DMS114 treated with DMSO at 0.1 percent for 48 hours (cell line): ENCODE measurements at regions not wholly inside any gene's neighbourhood (a gene's known extent, or its start where the extent isn't known, plus 50 kb on each side); places are given as distances from the start of the nearest gene placed in this dataset.

Experiments
- DNase-seq: peaks from one replicate; lab custom pipeline; 2025; ENCODE audit not compliant: unreplicated experiment; lab: John Stamatoyannopoulos, UW

DNA sequence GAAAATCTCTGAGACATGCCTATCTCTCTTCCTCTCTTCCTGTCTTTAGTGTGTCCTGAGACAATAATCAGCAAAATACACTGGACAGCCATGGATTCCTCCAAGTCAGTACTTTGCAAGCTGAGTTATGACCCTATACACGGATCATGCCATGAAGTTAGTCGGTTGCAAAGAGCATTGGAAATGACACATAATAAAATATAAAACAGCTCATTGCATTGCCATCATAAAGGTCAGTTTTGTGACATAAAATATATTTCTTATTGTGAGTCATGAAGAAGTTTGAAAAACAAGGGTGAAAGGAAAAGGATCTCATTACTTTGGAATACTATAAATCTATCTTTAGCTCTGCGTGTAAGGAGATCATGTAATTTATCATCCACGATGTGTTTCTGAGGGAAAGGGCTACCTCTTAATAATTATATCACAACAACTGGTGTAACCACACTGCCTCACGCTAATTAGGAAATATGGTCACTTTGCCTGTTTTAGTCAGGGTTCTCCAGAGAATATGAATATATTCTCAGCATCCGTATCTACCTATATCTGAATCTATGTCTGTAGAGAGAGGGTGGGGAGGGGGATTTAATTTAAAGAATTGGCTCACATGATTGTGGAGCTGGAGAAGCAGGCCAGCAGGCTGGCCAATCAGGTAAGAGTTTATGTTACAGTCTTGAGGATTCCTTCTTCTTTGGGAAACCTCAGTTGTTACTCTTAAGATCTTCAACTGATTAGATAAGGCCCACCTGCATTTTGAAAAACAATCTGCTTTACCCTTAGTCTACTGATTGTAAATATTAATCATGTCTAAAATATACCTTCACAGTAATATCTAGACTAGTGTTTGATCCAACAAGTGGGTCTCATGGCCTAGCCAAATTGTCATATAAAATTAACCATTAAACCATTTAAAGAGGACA is 198.8 kb downstream of the FAT3 start:
- no peak for DNase-seq

DNA sequence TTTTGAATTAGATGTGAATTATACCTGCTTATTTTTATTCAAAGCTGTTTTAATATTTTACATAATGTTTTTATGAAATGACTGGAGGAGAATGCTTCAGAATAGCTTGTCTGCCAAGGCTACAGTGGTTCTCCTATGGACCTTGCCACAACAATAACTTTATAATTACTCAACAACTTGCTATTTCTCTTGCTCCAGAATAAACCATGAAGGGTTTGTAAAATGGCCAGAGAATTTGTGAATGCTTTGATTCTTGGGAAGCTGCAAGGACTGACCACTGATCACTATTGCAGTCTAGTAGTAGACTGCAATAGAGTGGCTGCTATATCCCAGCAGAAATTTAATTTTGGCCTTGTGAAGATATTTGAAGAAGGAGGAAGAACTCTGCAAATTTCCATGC is 199.7 kb downstream of the FAT3 start:
- DNase-seq = no peak

- DNase-seq = no peak
Observed at GRCh38 chr11:92425127-92425526, 200.5 kb downstream of the FAT3 start.

GRCh38 chr11:92432515-92432914 is 207.9 kb downstream of the FAT3 start:
- DNase-seq = no peak

DNA sequence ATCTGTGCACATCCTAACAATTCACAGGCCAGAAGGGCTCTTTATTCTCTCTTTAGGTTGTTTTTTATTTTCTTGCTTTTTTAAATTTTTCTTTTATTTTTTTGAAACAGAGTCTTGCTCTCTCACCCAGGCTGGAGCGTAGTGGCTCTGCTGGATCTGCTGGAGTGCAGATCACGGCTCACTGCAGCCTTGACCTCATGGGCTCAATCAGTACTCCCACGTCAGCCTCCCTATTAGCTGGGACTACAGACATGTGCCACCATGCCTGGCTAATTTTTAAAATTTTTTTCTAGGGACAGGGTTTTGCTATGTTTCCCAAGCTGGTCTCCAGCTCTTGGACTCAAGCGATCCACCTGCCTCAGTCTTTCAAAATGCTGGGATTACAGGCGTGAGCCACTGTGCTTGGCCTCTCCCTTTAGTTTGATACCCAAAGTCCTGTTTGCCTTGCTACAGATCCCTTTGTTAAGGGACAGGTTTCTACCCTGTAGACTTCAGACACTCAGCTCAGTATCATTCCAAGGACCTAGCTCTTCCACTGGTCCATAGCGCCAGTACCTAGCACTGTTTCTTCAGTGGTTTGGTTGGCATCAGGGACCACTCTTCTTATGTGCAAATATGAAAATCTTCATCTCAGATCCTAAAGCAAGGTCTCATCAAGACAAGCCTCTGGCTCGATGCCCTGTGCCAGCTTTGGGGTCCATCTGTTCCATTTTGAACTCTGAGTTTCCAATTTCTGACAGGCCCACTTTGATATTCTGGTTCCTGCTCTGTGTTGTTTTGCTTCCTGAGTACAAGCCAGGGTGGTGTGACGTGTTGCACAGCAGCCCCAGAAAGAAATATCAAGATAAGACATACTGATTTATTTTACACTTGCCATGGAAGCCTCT is 211.7 kb downstream of the FAT3 start:
- DNase-seq = no peak

GRCh38 chr11:92439133-92439532 is 214.5 kb downstream of the FAT3 start:
- DNase-seq = no peak

- no peak for DNase-seq
Observed at GRCh38 chr11:92440701-92441442, 216.3 kb downstream of the FAT3 start.

- no peak for DNase-seq
Observed at GRCh38 chr11:92441443-92441726, 216.8 kb downstream of the FAT3 start.

DNA sequence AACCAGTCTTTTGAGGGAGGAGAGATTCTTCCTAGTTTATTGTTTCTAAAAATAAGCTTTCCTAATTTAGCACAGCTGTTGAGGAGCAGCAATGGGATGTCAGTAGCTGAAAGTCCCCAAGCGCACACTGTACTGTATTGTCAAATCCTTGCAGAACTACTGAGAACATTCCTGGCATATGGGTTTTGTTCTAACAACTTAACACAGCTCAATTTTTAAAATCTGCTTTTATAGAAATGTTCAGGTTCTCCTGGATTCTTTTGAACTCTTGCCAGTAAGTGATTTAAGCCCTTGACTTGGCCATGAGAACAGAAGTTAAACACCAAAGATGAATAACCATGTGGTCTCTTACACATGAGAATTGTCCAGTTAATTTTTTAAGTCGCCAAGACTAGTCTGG is 218.6 kb downstream of the FAT3 start:
- DNase-seq = no peak

- DNase-seq = no peak
Observed at GRCh38 chr11:92447586-92447985, 223.0 kb downstream of the FAT3 start.

GRCh38 chr11:92449222-92449621 is 224.6 kb downstream of the FAT3 start:
- no peak for DNase-seq

DNA sequence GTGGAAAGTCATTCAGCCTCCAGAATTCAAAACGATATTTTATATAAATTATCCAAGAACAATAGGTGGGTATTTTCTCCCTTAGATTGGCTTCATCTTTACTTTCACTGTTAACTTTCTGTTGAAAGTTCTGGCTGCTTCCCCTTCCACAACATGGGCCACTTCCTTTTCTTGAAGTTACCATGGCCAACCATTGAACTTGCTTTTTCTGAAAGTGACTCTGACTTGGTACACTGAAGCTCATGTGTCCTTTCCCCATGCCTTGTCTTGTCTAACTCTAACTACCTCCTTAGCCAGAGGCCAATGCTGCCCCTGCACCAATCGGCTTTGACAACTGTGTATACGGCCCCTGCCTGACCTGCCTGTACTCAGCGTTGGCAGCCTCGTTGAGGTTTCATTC is 225.2 kb downstream of the FAT3 start:
- DNase-seq = no peak

GRCh38 chr11:92451063-92451462 is 226.4 kb downstream of the FAT3 start:
- no peak for DNase-seq

GRCh38 chr11:92453055-92453454 is 228.4 kb downstream of the FAT3 start:
- no peak for DNase-seq

GRCh38 chr11:92455210-92455790 is 230.7 kb downstream of the FAT3 start:
- DNase-seq = no peak

GRCh38 chr11:92457250-92457649 is 232.6 kb downstream of the FAT3 start:
- DNase-seq = no peak

DNA sequence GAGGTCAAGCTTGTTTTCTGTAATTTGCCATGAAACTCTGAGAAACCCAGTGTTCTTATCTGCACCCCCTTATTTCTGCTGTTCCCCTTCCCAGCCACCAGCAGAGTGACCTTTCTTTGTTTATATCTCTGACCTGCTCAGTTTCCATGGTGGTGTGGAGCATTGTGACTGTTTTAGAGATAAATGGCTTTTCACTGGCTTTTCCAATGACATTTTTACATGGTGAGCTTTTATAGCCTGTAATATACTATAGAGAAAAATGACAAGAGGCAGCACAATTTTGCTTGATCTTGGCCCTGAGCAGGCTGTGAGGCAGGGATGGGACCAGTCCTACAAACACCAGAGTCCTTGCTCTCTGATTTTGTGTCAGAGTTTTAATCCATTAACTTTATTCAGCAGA is 233.9 kb downstream of the FAT3 start:
- no peak for DNase-seq

DNA sequence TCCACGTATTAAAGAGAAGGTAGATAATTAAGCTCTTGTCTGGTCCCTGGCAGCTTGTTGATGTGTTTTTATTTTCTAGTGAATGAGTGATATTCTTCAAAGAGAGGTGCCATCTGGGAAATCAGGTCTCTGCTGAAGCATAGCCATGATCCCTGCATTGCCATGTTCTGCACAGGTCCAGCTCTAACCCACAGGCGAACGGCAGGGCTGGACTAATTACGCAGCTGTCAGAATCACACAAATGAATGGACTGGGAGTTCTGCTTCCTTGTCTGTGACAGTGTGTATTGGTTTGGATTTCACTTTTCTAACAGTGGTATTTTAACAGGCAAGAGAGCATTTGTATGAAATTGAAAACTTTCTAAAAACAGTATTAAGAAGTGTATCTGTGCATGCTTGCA is 235.6 kb downstream of the FAT3 start:
- no peak for DNase-seq

GRCh38 chr11:92461447-92461846 is 236.8 kb downstream of the FAT3 start:
- DNase-seq = no peak

- no peak for DNase-seq
Observed at GRCh38 chr11:92462821-92463220, 238.2 kb downstream of the FAT3 start.

- DNase-seq = no peak
Observed at GRCh38 chr11:92464822-92465221, 240.2 kb downstream of the FAT3 start.
